ENCODE measurements at regions not wholly inside any gene's neighbourhood (a gene's known extent, or its start where the extent isn't known, plus 50 kb on each side); places are given as distances from the start of the nearest gene placed in this dataset.

DNA sequence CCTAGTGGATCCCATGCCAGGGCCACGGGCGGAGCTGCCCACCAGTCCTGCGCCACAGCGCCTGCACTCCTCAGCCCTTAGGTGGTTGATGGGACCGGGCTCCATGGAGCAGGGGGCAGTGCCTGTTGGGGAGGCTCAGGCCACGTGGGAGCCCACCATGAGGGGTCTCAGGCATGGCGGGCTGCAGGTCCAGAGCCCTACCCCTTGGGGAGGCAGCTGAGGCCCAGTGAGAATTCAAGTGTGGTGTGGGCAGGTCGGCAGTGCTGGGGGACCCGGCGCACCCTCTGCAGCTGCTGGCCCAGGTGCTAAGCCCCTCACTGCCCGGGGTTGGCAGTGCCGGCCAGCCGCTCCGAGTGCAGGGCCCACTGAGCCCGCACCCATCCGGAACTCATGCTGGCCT is 139.8 kb upstream of the LYZL2 start:
- Histone ChIP-seq H2AFZ (replicated peaks) (no peak overlapping the region), H3K36me3 (no peaks in the 10 kb centered on the region), H3K27ac (no peak overlapping the region), H3K79me2 (ENCODE audit: low read depth) (no peaks in the 10 kb centered on the region), H3F3A (ENCODE audit: low read depth) (no peaks in the 10 kb centered on the region), H4K20me1 (ENCODE audit: low read depth) (no peaks in the 10 kb centered on the region), H3K4me2 (no peak overlapping the region), H3K4me1 (no peaks in the 10 kb centered on the region), H3K9ac (no peak overlapping the region), H3K27me3 (no peaks in the 10 kb centered on the region), H3K4me3 (no peak overlapping the region), H3K9me3 (ENCODE audit: low read depth) (no peaks in the 10 kb centered on the region)
- DNase-seq (ENCODE audit: low spot score) = no peak
- no peaks in the 10 kb centered on the region for H3K4me1 Mint-ChIP-seq
- H3K36me3 Mint-ChIP-seq = no peaks in the 10 kb centered on the region
- peaks cover 7% of the 10 kb centered on the region for H3K27me3 Mint-ChIP-seq (ENCODE audit: insufficient read depth, low read depth)
- no peak overlapping the region for H3K4me3 Mint-ChIP-seq
- TF ChIP-seq EZH2 (IDR thresholded peaks at IDR 0.05) (no peak), EZH2phosphoT487 (IDR thresholded peaks at IDR 0.05) (no peak), CTCF (IDR thresholded peaks at IDR 0.05) (no peak)
- H3K27ac Mint-ChIP-seq = no peak overlapping the region
- H3K9me3 Mint-ChIP-seq = peaks cover 29% of the 10 kb centered on the region

- Histone ChIP-seq H4K20me1 (ENCODE audit: low read depth) (no peaks in the 10 kb centered on the region), H2AFZ (replicated peaks) (no peak overlapping the region), H3K4me2 (no peak overlapping the region), H3K9me3 (ENCODE audit: low read depth) (no peaks in the 10 kb centered on the region), H3K36me3 (no peaks in the 10 kb centered on the region), H3K4me1 (no peaks in the 10 kb centered on the region), H3K27me3 (no peaks in the 10 kb centered on the region), H3F3A (ENCODE audit: low read depth) (no peaks in the 10 kb centered on the region), H3K4me3 (no peak overlapping the region), H3K27ac (no peak overlapping the region), H3K79me2 (ENCODE audit: low read depth) (no peaks in the 10 kb centered on the region), H3K9ac (no peak overlapping the region)
- peaks cover 5% of the 10 kb centered on the region for H3K27me3 Mint-ChIP-seq (ENCODE audit: insufficient read depth, low read depth)
- TF ChIP-seq EZH2 (IDR thresholded peaks at IDR 0.05) (no peak), EZH2phosphoT487 (IDR thresholded peaks at IDR 0.05) (no peak), CTCF (IDR thresholded peaks at IDR 0.05) (no peak)
- H3K4me3 Mint-ChIP-seq = no peak overlapping the region
- DNase-seq (ENCODE audit: low spot score) = no peak
- H3K9me3 Mint-ChIP-seq = peaks cover 22% of the 10 kb centered on the region
- H3K36me3 Mint-ChIP-seq = no peaks in the 10 kb centered on the region
- H3K4me1 Mint-ChIP-seq = no peaks in the 10 kb centered on the region
- H3K27ac Mint-ChIP-seq = no peak overlapping the region
Observed at GRCh38 chr10:30765616-30766015, 136.1 kb upstream of the LYZL2 start.

DNA sequence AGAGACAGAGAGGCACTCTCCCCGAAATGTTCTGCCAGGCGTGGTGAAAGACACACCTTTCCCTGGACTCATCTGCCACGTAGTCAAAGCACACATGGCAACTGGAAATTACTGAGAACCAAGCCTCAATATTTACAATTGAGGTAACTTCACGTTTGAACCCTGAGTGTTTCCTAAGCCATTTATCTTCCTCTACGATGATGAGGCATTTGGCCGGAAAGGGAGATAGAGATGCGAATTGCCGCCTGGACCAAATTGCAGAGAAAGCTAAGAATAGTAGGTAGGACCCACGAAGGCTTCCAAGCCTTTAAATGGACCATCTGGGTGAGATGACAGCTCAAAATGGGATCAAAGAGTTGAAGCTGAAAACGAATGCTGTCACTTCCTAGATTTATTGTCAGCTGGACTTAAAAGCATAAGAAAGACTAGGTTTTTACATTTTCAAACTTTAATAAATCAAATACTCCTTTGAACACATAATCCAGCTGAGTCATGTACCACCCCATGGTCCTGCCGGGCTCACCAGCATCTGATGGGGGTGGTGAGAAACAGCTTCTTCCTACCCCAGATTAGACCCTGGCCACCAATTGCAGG is 135.6 kb upstream of the LYZL2 start:
- no peak for DNase-seq (ENCODE audit: low spot score)
- no peak overlapping the region for H2AFZ ChIP-seq (replicated peaks)
- no peaks in the 10 kb centered on the region for H3K9me3 ChIP-seq (ENCODE audit: low read depth)
- Mint-ChIP-seq H3K36me3 (no peaks in the 10 kb centered on the region), H3K4me3 (no peak overlapping the region), H3K27me3 (ENCODE audit: insufficient read depth, low read depth) (peaks cover 5% of the 10 kb centered on the region), H3K4me1 (no peaks in the 10 kb centered on the region), H3K9me3 (peaks cover 20% of the 10 kb centered on the region), H3K27ac (no peak overlapping the region)
- no peak overlapping the region for H3K4me3 ChIP-seq
- no peaks in the 10 kb centered on the region for H3K36me3 ChIP-seq
- no peak overlapping the region for H3K4me2 ChIP-seq
- H3K27ac ChIP-seq = no peak overlapping the region
- H3K79me2 ChIP-seq (ENCODE audit: low read depth) = no peaks in the 10 kb centered on the region
- H3K27me3 ChIP-seq = no peaks in the 10 kb centered on the region
- H3K4me1 ChIP-seq = no peaks in the 10 kb centered on the region
- H3K9ac ChIP-seq = no peak overlapping the region
- H4K20me1 ChIP-seq (ENCODE audit: low read depth) = no peaks in the 10 kb centered on the region
- TF ChIP-seq EZH2 (IDR thresholded peaks at IDR 0.05) (no peak), CTCF (IDR thresholded peaks at IDR 0.05) (no peak), EZH2phosphoT487 (IDR thresholded peaks at IDR 0.05) (no peak)
- no peaks in the 10 kb centered on the region for H3F3A ChIP-seq (ENCODE audit: low read depth)
